IMR-90 (cell line): ENCODE measurements at regions not wholly inside any gene's neighbourhood (a gene's known extent, or its start where the extent isn't known, plus 50 kb on each side); places are given as distances from the start of the nearest gene placed in this dataset.

Experiments
- BHLHE40 ChIP-seq: fragments of 150-350 bp; IDR thresholded peaks from 2 replicates; pipeline ENCODE4 v1.6.1; 2016; ENCODE audit warnings: mild to moderate bottlenecking, low read depth, low read length
- ELK1 ChIP-seq: fragments of 150-350 bp; IDR thresholded peaks from 2 replicates; pipeline ENCODE4 v1.6.1; 2016; ENCODE audit warnings: low read depth, mild to moderate bottlenecking, low read length, moderate library complexity, borderline replicate concordance
- FOS ChIP-seq: fragments of 150-350 bp; IDR thresholded peaks from 2 replicates; pipeline ENCODE4 v1.6.1; 2016; ENCODE audit warnings: low read depth, low read length
- MAFK ChIP-seq: IDR thresholded peaks from 2 replicates; pipeline ENCODE4 v1.6.1; 2012; ENCODE audit warnings: low read depth, low read length, improper control_type of control experiment
- MAZ ChIP-seq: IDR thresholded peaks from 2 replicates; pipeline ENCODE4 v1.6.1; 2012; ENCODE audit warnings: low read depth, mild to moderate bottlenecking, low read length, improper control_type of control experiment, moderate library complexity, borderline replicate concordance
- MXI1 ChIP-seq: IDR thresholded peaks from 2 replicates; pipeline ENCODE4 v1.6.1; 2012; ENCODE audit warnings: low read depth, mild to moderate bottlenecking, low read length, moderate library complexity, borderline replicate concordance
- POLR2A ChIP-seq: IDR thresholded peaks from 2 replicates; pipeline ENCODE4 v1.6.1; 2012; ENCODE audit warnings: mild to moderate bottlenecking, low read depth, low read length
- RAD21 ChIP-seq: IDR thresholded peaks from 2 replicates; pipeline ENCODE4 v1.6.1; 2012; ENCODE audit warnings: low read length, improper control_type of control experiment
- RCOR1 ChIP-seq: IDR thresholded peaks from 2 replicates; pipeline ENCODE4 v1.6.1; 2012; ENCODE audit warnings: mild to moderate bottlenecking, low read length, improper control_type of control experiment; ENCODE audit not compliant: insufficient replicate concordance
- RFX5 ChIP-seq: IDR thresholded peaks from 2 replicates; pipeline ENCODE4 v1.8.0; 2012; ENCODE audit warnings: low read depth, mild to moderate bottlenecking, low read length, moderate library complexity
- SMC3 ChIP-seq: fragments of 150-350 bp; IDR thresholded peaks from 2 replicates; pipeline ENCODE4 v1.6.1; 2016; ENCODE audit warnings: low read depth, mild to moderate bottlenecking, antibody characterized with exemption, low read length, moderate library complexity
- USF2 ChIP-seq: fragments of 150-350 bp; IDR thresholded peaks from 2 replicates; pipeline ENCODE4 v1.6.1; 2017; ENCODE audit warnings: mild to moderate bottlenecking, antibody characterized with exemption, low read length, low read depth
- TF ChIP-seq, protein P1 (sequence below): conservative IDR thresholded peaks from 2 replicates; pipeline ENCODE4 v1.5.1; 2012; ENCODE audit warnings: mild to moderate bottlenecking, low read depth, low read length, improper control_type of control experiment

DNA sequence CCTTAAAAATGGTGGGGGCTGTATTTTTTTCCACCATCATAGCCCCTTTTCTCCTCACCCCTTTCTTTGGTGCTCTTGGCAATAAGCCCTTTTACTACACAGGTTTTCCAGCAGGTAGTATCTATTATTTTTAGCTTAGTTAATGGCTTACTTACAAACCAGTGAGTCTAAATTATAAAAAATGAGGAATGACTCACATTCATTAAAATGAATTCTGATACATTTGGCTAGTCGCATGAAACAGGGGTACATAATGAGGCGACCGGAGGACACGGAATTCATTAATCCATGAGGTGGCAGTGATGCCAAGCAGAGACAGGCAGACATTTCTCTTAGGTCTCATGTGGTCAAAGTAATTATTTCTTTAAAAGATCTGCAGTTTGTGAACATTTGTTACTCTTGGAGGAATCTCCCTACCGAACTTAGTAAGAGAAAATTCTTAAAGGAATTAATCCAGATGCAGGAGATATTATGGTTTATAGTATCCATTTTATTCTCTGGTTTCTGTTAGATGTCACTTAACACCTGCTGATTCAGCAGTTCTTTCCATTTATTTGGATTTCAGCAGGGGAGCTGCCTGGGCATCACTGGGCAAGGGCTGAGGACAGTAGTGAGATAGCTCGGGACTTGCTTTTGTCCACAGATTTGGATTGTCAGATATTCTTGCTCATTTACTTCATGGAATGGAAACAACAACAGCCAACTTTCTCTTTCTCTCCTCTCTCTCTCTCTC is 575.0 kb upstream of the NR3C2 start:
- TF ChIP-seq ELK1 (no peak), RAD21 (no peak), MAZ (no peak), POLR2A (no peak), USF2 (no peak), SMC3 (no peak), MAFK (peak; percentile 89), FOS (no peak), RFX5 (no peak), MXI1 (no peak), RCOR1 (no peak), BHLHE40 (no peak)
- TF ChIP-seq, protein P1, sequence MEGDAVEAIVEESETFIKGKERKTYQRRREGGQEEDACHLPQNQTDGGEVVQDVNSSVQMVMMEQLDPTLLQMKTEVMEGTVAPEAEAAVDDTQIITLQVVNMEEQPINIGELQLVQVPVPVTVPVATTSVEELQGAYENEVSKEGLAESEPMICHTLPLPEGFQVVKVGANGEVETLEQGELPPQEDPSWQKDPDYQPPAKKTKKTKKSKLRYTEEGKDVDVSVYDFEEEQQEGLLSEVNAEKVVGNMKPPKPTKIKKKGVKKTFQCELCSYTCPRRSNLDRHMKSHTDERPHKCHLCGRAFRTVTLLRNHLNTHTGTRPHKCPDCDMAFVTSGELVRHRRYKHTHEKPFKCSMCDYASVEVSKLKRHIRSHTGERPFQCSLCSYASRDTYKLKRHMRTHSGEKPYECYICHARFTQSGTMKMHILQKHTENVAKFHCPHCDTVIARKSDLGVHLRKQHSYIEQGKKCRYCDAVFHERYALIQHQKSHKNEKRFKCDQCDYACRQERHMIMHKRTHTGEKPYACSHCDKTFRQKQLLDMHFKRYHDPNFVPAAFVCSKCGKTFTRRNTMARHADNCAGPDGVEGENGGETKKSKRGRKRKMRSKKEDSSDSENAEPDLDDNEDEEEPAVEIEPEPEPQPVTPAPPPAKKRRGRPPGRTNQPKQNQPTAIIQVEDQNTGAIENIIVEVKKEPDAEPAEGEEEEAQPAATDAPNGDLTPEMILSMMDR = no peak
